ENCODE measurements at regions not wholly inside any gene's neighbourhood (a gene's known extent, or its start where the extent isn't known, plus 50 kb on each side); places are given as distances from the start of the nearest gene placed in this dataset.

DNA sequence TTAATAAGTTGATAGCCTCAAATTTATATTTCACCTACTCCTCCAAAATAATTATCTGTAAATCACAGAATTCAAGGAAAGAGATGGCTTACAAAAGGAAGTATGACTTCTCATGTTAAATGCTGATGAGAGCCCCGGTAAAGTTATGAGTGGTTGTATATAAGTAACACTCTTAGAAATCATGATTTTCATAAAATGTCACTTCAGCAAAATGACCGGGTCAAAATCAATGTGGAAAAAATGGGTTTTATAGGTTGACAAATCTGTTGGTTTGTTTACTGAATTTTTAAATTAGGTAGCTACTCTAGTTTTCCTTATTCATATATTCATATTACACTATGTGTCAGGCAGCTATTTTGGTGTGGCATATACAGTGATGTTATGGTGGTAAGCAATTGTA is 1131.0 kb downstream of the TAF11L14 start:
- no peak overlapping the region for H2AFZ ChIP-seq (ENCODE audit: insufficient read depth, low read depth, low read length, poor library complexity, severe bottlenecking)

DNA sequence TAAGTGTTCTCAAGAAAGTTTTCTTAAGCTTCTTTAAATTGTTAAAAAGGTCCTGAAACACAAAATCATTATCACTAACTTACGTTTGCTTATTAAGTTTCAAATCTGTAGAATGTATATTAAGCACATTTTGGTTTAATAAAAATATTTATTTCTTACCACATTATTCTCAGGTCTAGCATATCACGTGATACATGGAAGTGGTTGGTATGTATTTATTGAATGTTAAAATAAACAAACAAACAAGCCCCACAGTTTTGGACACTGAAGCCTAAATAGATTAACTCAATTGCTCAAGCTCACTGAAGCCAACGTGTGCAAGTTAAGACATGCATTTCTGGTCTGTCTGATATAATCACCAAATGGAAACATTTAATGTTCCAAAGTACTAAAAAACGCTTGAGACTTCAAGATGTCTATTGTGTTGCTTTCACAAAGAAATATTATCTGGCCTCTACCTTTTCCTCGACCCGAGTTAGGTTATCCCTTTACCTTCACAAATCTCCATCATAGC is 1136.9 kb downstream of the TAF11L14 start:
- Histone ChIP-seq H3K4me2 (replicated peaks; ENCODE audit: extremely low read depth, low read length, poor library complexity, severe bottlenecking) (no peak overlapping the region), H3K4me1 (ENCODE audit: control insufficient read depth in 1 of 2, insufficient read depth in 2 of 2, low read length in 2 of 2) (no peaks in the 10 kb centered on the region), H3K27ac (ENCODE audit: low read depth in 1 of 2, low read length in 2 of 2) (no peak overlapping the region), H3K79me2 (ENCODE audit: insufficient read depth, low read length) (no peaks in the 10 kb centered on the region), H3K36me3 (replicated peaks in 1 of 2; ENCODE audit: control insufficient read depth in 1 of 2, insufficient read depth in 2 of 2, low read length in 2 of 2) (no peaks in the 10 kb centered on the region), H3K9ac (ENCODE audit: insufficient read depth, low read length, poor library complexity, severe bottlenecking) (no peak overlapping the region), H3K27me3 (ENCODE audit: control insufficient read depth in 2 of 2, insufficient read depth in 2 of 2, low read length in 2 of 2) (no peaks in the 10 kb centered on the region), H2AFZ (ENCODE audit: insufficient read depth, low read depth, low read length, poor library complexity, severe bottlenecking) (no peak overlapping the region), H3K9me3 (replicated peaks in 1 of 2; ENCODE audit: control insufficient read depth in 1 of 2, insufficient read depth in 1 of 2, low read length in 2 of 2) (no peaks in the 10 kb centered on the region), H4K20me1 (ENCODE audit: insufficient read depth, low read length) (no peaks in the 10 kb centered on the region), H3K4me3 (replicated peaks in 1 of 3; ENCODE audit: low read depth in 2 of 3, low read length in 3 of 3) (no peak overlapping the region)
- H3K36me3 Mint-ChIP-seq, result no peaks in the 10 kb centered on the region
- intact Hi-C loops (cut with micrococcal nuclease), result no loop called here
- no peak for DNase-seq
- no peak overlapping the region for H3K27ac Mint-ChIP-seq
- peaks cover 0 to 1% (median 0%) of the 10 kb centered on the region in 7 donors for H3K9me3 Mint-ChIP-seq
- 93% methylated on average over 2 of the region's 6 CpGs for WGBS (ENCODE audit: insufficient coverage)
- H3K27me3 Mint-ChIP-seq (ENCODE audit: low read depth in 3 of 3), result no peaks in the 10 kb centered on the region
- TF ChIP-seq, protein P1, sequence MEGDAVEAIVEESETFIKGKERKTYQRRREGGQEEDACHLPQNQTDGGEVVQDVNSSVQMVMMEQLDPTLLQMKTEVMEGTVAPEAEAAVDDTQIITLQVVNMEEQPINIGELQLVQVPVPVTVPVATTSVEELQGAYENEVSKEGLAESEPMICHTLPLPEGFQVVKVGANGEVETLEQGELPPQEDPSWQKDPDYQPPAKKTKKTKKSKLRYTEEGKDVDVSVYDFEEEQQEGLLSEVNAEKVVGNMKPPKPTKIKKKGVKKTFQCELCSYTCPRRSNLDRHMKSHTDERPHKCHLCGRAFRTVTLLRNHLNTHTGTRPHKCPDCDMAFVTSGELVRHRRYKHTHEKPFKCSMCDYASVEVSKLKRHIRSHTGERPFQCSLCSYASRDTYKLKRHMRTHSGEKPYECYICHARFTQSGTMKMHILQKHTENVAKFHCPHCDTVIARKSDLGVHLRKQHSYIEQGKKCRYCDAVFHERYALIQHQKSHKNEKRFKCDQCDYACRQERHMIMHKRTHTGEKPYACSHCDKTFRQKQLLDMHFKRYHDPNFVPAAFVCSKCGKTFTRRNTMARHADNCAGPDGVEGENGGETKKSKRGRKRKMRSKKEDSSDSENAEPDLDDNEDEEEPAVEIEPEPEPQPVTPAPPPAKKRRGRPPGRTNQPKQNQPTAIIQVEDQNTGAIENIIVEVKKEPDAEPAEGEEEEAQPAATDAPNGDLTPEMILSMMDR (IDR thresholded peaks at IDR 0.05), result no peak
- peaks cover 4% of the 10 kb centered on the region for H3K4me1 Mint-ChIP-seq
- no peak overlapping the region for H3K4me3 Mint-ChIP-seq

More for the DNA sequence above, 1131.0 kb downstream of the TAF11L14 start:
- Mint-ChIP-seq H3K27ac (no peak overlapping the region), H3K4me1 (peaks cover 2% of the 10 kb centered on the region), H3K4me3 (no peak overlapping the region), H3K36me3 (no peaks in the 10 kb centered on the region), H3K9me3 (peaks cover 0 to 3% (median 0%) of the 10 kb centered on the region in 7 donors), H3K27me3 (ENCODE audit: low read depth in 3 of 3) (no peaks in the 10 kb centered on the region)
- Histone ChIP-seq H3K79me2 (ENCODE audit: insufficient read depth, low read length) (no peaks in the 10 kb centered on the region), H3K4me2 (replicated peaks; ENCODE audit: extremely low read depth, low read length, poor library complexity, severe bottlenecking) (no peak overlapping the region), H3K27ac (ENCODE audit: low read depth in 1 of 2, low read length in 2 of 2) (no peak overlapping the region), H3K9me3 (replicated peaks in 1 of 2; ENCODE audit: control insufficient read depth in 1 of 2, insufficient read depth in 1 of 2, low read length in 2 of 2) (no peaks in the 10 kb centered on the region), H3K27me3 (ENCODE audit: control insufficient read depth in 2 of 2, insufficient read depth in 2 of 2, low read length in 2 of 2) (no peaks in the 10 kb centered on the region), H3K4me1 (ENCODE audit: control insufficient read depth in 1 of 2, insufficient read depth in 2 of 2, low read length in 2 of 2) (no peaks in the 10 kb centered on the region), H4K20me1 (ENCODE audit: insufficient read depth, low read length) (no peaks in the 10 kb centered on the region), H3K9ac (ENCODE audit: insufficient read depth, low read length, poor library complexity, severe bottlenecking) (no peak overlapping the region), H3K36me3 (replicated peaks in 1 of 2; ENCODE audit: control insufficient read depth in 1 of 2, insufficient read depth in 2 of 2, low read length in 2 of 2) (no peaks in the 10 kb centered on the region), H3K4me3 (replicated peaks in 1 of 3; ENCODE audit: low read depth in 2 of 3, low read length in 3 of 3) (no peak overlapping the region)
- WGBS (ENCODE audit: insufficient coverage), result no CpG with 5 or more reads among the region's 2 CpGs
- intact Hi-C loops (cut with micrococcal nuclease), result no loop called here
- TF ChIP-seq, protein P1 (IDR thresholded peaks at IDR 0.05), result no peak
- no peak for DNase-seq

Measured in CD14-positive monocyte (primary cell).